HG03095 (cell line): ENCODE measurements at regions not wholly inside any gene's neighbourhood (a gene's known extent, or its start where the extent isn't known, plus 50 kb on each side); places are given as distances from the start of the nearest gene placed in this dataset.

Source experiments
- ATAC-seq: cut with Tn5 transposase; IDR thresholded peaks from one replicate; pipeline ENCODE4 v1.9.1; 2021; ENCODE audit warnings: moderate library complexity; ENCODE audit not compliant: unreplicated experiment

- ATAC-seq, result no peak
These were observed 368.7 kb upstream of the PROK2 start for GRCh38 chr3:72153477-72154314.

GRCh38 chr3:72152551-72153476 is 367.9 kb upstream of the PROK2 start:
- no peak for ATAC-seq

GRCh38 chr3:72151465-72152238 is 366.7 kb upstream of the PROK2 start:
- ATAC-seq, result no peak

GRCh38 chr3:72150634-72151412 is 365.9 kb upstream of the PROK2 start:
- no peak for ATAC-seq

- ATAC-seq, result no peak
These were observed 364.8 kb upstream of the PROK2 start for GRCh38 chr3:72149645-72150300.

GRCh38 chr3:72147600-72147999 is 362.7 kb upstream of the PROK2 start:
- ATAC-seq, result no peak

- no peak for ATAC-seq
These were observed 360.8 kb upstream of the PROK2 start for GRCh38 chr3:72145506-72146380.

GRCh38 chr3:72144773-72145505 is 360.0 kb upstream of the PROK2 start:
- ATAC-seq, result peak; percentile 61

- no peak for ATAC-seq
These were observed 359.2 kb upstream of the PROK2 start for GRCh38 chr3:72143966-72144717.

- no peak for ATAC-seq
These were observed 358.4 kb upstream of the PROK2 start for GRCh38 chr3:72143322-72143721.

GRCh38 chr3:72142028-72142427 is 357.1 kb upstream of the PROK2 start:
- no peak for ATAC-seq

- ATAC-seq, result no peak
These were observed 356.3 kb upstream of the PROK2 start for GRCh38 chr3:72141264-72141663.

GRCh38 chr3:72139316-72139715 is 354.4 kb upstream of the PROK2 start:
- no peak for ATAC-seq

GRCh38 chr3:72137865-72138861 is 353.2 kb upstream of the PROK2 start:
- no peak for ATAC-seq

- no peak for ATAC-seq
These were observed 350.7 kb upstream of the PROK2 start for GRCh38 chr3:72135636-72136035.

GRCh38 chr3:72134989-72135451 is 350.1 kb upstream of the PROK2 start:
- peak; percentile 70 for ATAC-seq
